Adrenal gland (tissue), 5 donors: ENCODE measurements at regions not wholly inside any gene's neighbourhood (a gene's known extent, or its start where the extent isn't known, plus 50 kb on each side); places are given as distances from the start of the nearest gene placed in this dataset.

Experiments used
- CTCF ChIP-seq, 6 experiments: fragments of 450-650 bp in 4 of 6; fragments of 200-600 bp in 2 of 6; sonication (generic) in 1 of 6; IDR thresholded peaks; 1 replicate in 5 of 6; 2 replicates in 1 of 6; pipeline versions ENCODE4 v1.5.1 to v1.8.0; 2016 to 2021; ENCODE audit warnings: antibody characterized with exemption in 6 of 6, mild to moderate bottlenecking in 2 of 6, moderate library complexity in 1 of 6
- POLR2A ChIP-seq, 2 donors: fragments of 450-650 bp; IDR thresholded peaks; one replicate each; pipeline ENCODE4 v1.6.1; 2017; ENCODE audit warnings: antibody characterized with exemption in 2 of 2, mild to moderate bottlenecking in 2 of 2, moderate library complexity in 1 of 2
- donor health status: DM: no; HTN: no; CAD: no.

- TF ChIP-seq POLR2A (IDR thresholded peaks at IDR 0.05) (no peak), CTCF (IDR thresholded peaks at IDR 0.05) (no peak)
Observed at GRCh38 chr4:156313497-156313896, 359.8 kb upstream of the CTSO start.
